ENCODE measurements at regions not wholly inside any gene's neighbourhood (a gene's known extent, or its start where the extent isn't known, plus 50 kb on each side); places are given as distances from the start of the nearest gene placed in this dataset.

DNA sequence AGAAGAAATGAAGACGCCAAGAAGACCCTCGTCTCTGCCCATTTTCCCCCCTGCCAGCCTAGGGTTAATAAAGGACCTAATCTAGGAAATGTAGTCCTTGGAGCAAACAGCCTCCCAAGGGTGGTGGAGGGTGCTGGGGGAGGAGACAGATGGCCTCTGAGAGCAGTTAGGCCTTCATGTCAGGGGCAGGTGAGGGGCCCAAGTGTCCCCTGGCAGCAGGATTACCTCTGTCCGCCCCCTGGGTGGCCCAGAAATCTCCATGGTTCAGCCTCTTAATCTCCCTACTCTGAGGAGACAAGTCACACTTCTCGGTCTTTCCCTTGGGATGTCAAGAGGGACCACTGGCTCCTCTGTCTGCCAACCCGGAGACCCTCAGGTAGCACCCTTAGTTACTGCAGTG lies 365.4 kb upstream of the TNRC6C start:
- no peak for DNase-seq (ENCODE audit: low spot score)
- in situ Hi-C loops (cut with MboI; ENCODE audit: low sequenced_read_pairs, unreplicated experiment), result no loop called here
- TF ChIP-seq, protein P1, sequence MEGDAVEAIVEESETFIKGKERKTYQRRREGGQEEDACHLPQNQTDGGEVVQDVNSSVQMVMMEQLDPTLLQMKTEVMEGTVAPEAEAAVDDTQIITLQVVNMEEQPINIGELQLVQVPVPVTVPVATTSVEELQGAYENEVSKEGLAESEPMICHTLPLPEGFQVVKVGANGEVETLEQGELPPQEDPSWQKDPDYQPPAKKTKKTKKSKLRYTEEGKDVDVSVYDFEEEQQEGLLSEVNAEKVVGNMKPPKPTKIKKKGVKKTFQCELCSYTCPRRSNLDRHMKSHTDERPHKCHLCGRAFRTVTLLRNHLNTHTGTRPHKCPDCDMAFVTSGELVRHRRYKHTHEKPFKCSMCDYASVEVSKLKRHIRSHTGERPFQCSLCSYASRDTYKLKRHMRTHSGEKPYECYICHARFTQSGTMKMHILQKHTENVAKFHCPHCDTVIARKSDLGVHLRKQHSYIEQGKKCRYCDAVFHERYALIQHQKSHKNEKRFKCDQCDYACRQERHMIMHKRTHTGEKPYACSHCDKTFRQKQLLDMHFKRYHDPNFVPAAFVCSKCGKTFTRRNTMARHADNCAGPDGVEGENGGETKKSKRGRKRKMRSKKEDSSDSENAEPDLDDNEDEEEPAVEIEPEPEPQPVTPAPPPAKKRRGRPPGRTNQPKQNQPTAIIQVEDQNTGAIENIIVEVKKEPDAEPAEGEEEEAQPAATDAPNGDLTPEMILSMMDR (IDR thresholded peaks at IDR 0.05; ENCODE audit: borderline replicate concordance, control extremely low read depth, extremely low read depth, insufficient read depth, missing control alignments), result no peak

DNA sequence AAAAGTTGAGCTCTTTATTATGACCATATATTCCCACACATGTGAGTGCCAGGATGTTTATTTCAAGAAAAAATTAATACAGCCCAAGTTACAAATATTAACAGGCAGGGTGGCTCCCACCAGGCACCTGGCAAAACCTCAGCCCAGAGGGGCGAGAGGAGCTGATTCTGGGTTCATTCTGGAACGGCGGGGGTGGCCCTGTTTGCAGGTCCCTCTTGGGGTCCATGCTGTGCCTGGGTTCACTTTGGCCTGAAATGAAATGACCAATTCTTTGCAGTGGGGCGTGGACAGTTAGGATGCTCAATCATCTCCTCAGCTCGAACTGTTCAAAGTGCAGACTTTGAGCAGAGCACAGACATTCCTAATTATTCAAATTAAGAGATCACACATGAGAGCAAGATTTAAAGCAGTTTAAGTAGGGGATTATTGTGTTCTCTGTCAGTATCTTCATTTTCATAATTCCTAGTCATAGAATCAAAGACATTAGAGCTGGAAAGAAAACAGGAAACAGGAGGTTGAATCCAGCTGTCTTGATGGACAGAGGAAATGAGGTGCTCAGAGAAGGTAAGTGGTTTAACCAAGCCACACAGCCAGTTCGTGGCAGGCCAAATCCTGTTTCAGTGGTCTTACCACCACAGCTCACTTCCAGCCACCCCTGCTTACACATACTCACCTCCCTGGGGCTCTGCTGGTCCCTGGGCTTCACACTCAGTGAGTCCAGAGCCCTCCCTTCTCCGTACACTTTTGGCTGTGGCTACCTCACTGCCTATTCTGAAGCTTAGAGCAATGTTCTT lies 363.9 kb upstream of the TNRC6C start:
- TF ChIP-seq, protein P1 (IDR thresholded peaks at IDR 0.05; ENCODE audit: borderline replicate concordance, control extremely low read depth, extremely low read depth, insufficient read depth, missing control alignments), result no peak
- no peak for DNase-seq (ENCODE audit: low spot score)
- in situ Hi-C loops (cut with MboI; ENCODE audit: low sequenced_read_pairs, unreplicated experiment), result no loop called here

GRCh38 chr17:77596491-77597417 lies 361.7 kb upstream of the TNRC6C start:
- TF ChIP-seq, protein P1 (IDR thresholded peaks at IDR 0.05; ENCODE audit: borderline replicate concordance, control extremely low read depth, extremely low read depth, insufficient read depth, missing control alignments), result no peak
- in situ Hi-C loops (cut with MboI; ENCODE audit: low sequenced_read_pairs, unreplicated experiment), result no loop called here
- no peak for DNase-seq (ENCODE audit: low spot score)

DNA sequence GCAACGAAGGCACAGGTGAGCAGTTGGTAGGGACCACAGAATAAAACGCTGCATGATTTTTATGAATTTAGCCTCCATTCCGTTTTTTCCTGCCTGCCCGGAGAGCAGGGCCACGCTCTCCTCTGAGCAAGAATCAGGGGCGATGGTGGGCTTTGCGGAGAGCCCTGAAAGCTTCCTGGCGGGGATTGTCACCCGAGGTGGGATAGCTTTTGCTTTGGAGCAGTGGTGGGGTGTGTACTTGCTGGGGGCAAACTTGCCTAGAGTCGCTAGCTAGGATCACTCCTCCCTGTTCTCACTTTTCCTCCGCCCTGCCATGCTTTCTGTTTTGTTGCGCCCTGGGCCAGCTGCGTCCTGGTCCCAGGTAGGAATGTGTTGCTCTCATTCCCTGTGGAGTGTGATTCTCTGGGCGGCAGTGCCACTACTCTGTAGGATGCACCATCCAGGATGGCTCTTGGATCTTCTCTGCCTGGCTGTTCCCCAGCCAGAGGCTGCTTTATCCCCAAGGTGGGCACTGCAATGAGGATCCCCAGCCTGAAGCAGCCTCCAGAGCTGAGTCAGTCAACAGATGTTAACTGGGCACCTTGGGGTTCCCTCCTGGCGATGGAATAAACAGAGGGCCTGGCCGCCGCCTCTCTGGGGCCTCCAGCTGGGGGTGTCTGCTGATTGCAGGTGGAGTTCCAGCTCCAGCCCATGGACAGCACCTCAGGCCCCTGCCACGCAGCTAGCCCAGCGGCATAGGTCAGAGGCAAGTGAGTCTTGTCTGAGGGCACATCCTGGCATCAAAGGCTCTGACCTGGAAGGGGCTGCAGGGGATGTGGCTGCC lies 360.9 kb upstream of the TNRC6C start:
- in situ Hi-C loops (cut with MboI; ENCODE audit: low sequenced_read_pairs, unreplicated experiment), result no loop called here
- no peak for DNase-seq (ENCODE audit: low spot score)
- TF ChIP-seq, protein P1 (IDR thresholded peaks at IDR 0.05; ENCODE audit: borderline replicate concordance, control extremely low read depth, extremely low read depth, insufficient read depth, missing control alignments), result no peak

DNA sequence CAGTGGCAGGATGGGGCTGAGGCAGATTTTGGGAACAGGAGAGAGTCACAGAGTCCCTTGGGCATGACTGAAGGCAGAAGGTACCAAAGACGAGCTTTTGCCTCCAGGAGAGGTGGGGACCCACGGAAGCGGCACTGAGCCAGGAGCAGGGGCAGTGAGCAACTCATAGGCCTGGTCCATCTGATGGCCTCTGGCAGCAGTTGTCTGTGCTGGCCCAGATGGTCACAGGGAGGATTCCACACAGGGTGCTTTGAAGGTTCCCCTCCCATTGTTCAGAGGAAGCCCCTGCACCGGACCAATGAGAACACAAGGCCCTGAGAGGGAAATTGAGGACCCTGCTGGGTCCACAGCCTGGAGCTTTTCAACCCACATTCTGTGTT lies 360.3 kb upstream of the TNRC6C start:
- TF ChIP-seq, protein P1 (IDR thresholded peaks at IDR 0.05; ENCODE audit: borderline replicate concordance, control extremely low read depth, extremely low read depth, insufficient read depth, missing control alignments), result no peak
- DNase-seq (ENCODE audit: low spot score), result no peak
- in situ Hi-C loops (cut with MboI; ENCODE audit: low sequenced_read_pairs, unreplicated experiment), result no loop called here

- TF ChIP-seq, protein P1 (IDR thresholded peaks at IDR 0.05; ENCODE audit: borderline replicate concordance, control extremely low read depth, extremely low read depth, insufficient read depth, missing control alignments), result no peak
- in situ Hi-C loops (cut with MboI; ENCODE audit: low sequenced_read_pairs, unreplicated experiment), result no loop called here
- DNase-seq (ENCODE audit: low spot score), result no peak
These were observed 358.8 kb upstream of the TNRC6C start for GRCh38 chr17:77599699-77600098.
